GM21360 (cell line): ENCODE measurements at regions not wholly inside any gene's neighbourhood (a gene's known extent, or its start where the extent isn't known, plus 50 kb on each side); places are given as distances from the start of the nearest gene placed in this dataset.

ENCODE experiments used
- ATAC-seq: cut with Tn5 transposase; IDR thresholded peaks from one replicate; pipeline ENCODE4 v1.9.1; 2021; ENCODE audit warnings: mild to moderate bottlenecking, moderate library complexity; ENCODE audit not compliant: unreplicated experiment

DNA sequence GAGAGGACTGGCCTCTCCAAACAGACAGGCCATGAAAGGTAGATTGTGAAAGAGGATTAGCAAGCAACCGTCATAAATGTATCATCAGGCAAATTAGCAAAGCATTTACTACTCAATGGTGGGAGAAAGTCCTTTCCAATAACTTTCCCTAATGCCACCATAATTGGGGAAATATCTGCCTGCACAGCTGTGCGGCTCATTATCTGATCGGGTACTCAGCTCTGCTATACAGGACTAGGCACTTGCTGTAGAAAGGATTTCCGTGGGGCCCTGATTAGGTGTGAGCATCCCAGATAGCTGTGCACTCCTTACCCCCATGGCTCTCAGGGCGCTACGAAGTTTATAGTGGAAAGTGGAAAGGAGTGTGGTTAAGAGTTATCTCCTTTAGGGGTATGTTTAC lies 309.7 kb upstream of the PLET1 start:
- no peak for ATAC-seq

- ATAC-seq = no peak
Measured at GRCh38 chr11:112579282-112579681, 318.6 kb upstream of the PLET1 start.

- no peak for ATAC-seq
Measured at GRCh38 chr11:112580864-112581263, 320.2 kb upstream of the PLET1 start.

DNA sequence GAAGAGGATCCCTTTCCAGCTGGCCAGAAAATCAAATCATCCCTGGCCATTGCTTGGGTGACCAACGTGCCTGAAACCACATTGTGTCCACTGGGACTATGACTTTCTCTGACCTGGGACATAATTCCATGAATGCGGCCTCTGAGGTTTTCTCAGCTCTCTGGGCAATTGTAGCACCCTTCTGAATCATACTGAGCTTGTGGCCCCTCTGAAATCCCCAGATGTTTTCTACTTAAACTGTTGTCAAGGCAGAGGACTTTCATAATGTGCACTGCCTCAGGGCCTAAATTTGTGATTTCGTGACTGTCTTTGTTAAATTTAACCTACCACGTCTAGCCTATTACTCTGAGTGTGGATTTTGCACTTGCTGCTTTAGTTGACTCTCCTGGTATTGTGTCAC lies 321.1 kb upstream of the PLET1 start:
- ATAC-seq = no peak

- ATAC-seq = no peak
Measured at GRCh38 chr11:112582366-112582765, 321.7 kb upstream of the PLET1 start.

- peak; percentile 88 for ATAC-seq
Measured at GRCh38 chr11:112583261-112583893, 322.7 kb upstream of the PLET1 start.

GRCh38 chr11:112584672-112585071 lies 324.0 kb upstream of the PLET1 start:
- no peak for ATAC-seq

- ATAC-seq = no peak
Measured at GRCh38 chr11:112587664-112588063, 327.0 kb upstream of the PLET1 start.

DNA sequence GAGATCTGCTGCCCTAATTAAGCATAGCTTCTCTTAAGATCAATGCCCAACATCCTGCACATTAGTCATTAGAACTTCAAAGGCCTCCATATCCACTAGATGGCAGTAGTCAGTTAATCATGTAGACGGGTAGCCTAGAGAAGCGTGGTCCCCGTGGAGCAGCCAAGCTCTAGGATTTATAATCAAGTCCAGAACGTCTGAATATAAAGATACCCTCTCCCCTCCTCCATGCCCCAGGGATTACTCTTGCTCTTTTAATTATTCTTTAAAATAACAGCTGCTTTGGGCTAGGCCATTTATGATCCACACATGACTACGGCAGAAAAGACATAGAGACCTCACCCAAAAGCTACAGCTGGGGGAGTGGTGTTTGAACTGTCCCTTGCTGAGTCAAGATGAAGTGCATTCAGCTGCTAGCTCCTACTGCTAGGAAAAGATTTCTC lies 327.6 kb upstream of the PLET1 start:
- no peak for ATAC-seq

DNA sequence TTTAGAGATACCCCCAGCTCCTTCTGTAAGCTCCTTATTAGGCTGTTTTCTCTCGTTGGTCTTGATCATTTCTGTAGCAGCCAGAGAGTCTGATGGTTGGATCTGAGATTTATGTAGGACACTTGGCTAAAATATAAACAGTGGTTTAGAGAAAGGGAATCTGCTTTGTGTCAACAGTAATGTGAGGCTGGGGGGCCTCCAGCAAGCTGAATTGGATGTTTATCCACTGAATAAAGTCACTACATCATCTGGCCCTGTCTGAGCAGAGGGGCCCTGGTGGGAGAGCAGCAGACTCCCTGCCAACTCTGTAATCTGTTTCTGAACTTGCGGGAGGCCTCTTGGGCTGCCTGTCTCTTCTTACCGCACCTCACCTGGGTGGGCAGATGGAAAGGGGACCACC lies 328.5 kb upstream of the PLET1 start:
- ATAC-seq = no peak

- ATAC-seq = no peak
Measured at GRCh38 chr11:112590764-112591163, 330.1 kb upstream of the PLET1 start.

DNA sequence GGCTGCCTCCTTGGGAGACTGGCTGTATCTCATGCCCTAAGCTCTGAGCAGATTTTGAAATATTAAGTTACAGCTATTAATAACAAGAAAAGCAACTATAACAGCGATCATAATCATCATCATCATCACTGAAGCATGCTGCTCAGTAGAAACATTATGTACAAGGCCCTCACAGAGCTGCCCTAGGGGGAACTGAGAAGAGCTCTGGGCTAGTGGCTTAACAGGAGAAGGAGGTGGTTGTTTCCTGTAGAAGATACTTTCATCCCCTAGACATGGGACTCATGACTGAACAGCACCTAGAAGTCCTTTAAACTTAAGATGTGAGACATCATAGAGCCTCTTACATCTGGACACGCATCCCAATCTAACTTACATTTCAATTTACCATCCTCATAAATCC lies 332.8 kb upstream of the PLET1 start:
- no peak for ATAC-seq

- ATAC-seq = no peak
Measured at GRCh38 chr11:112596324-112596723, 335.7 kb upstream of the PLET1 start.

DNA sequence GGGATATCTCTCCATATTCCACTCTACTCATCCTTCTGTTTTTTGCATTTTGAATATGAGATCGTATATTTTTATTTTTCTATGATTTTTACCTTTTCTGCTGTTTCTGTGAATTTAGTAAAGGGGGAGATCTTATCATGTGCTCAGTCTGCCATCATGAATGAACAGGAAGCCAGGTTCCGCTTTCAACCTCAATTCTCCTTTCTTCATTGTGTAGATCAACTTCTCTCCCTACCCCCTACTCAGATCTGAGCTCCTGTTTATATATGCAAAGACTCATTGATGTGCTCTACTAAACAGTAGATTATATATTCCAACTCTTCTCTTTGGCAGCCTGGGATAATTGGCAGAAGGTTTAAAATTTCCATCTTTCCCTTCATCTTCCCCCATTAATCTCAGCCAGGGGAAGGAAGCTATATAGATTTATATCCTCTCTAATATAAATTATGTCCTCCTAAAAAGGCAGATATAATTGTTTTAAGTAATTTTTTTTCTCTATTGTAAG lies 336.7 kb upstream of the PLET1 start:
- no peak for ATAC-seq

DNA sequence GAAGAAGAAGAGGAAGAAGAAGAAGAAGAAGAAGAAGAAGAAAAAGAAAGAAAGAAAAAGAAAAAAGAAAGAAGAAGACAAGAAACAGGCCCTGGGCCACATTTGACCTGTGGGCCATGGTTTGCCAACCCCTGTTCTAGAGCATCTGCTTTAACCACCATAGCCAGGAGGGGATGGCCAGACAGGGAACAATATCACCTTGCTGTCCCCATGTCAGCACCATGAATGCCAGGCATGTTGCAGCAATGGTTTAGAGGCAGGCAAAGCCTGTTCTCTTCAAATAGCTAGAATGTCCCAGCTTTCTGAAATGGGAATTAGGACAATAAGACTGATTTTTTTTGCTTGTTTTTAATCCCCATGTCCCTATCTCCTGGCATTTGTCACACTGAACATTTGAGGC lies 338.6 kb upstream of the PLET1 start:
- no peak for ATAC-seq

DNA sequence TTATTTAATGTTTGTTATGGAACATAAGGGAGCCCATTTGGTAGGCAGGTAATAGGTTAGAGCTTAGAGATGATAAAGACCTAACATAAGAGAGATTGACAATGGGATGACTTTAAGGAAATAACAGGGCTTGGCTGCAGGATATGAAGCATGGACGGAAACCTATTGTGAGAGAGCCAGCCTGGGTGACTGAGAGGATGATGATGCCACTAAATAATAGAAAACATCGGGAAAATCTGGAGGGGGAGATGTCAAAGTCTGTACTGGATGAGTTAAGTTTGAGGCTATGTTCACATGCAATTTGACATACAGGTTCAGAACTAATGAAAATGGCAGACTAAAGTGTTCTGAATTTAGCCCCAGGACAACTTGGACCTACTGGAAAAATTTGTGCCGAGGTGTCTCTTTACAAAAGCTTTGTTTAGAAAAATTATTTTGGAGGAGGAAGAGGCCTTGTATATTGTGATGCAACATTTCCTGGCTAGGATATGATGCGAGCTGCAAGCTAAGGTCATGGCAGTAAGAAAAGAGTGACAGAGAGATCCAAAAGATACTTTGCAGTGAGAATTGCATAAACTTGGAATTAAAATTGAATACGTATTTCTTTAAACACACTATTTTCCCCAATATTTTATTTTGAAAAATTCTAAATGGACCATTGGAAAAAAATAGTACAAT lies 339.3 kb upstream of the PLET1 start:
- ATAC-seq = no peak

- ATAC-seq = no peak
Measured at GRCh38 chr11:112605093-112605666, 344.5 kb upstream of the PLET1 start.

DNA sequence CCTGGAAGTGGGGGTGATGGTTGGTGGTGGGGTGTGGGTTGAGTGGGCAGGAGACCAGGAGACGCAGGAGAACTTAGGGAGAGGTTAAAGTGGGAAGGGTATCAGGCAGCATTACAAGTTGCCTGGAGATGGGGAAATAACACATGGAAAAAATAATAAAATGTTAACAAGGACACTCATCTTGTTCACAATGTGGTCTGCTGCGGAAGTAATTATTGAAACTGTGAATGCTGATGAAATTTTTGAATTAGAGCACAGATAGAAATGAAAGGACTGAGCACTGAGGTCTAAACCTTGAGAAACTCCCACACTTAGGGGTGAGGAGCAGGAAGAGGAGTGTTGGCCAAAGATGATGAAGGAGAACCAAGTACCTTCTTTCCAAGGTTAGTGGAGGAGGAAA lies 346.0 kb upstream of the PLET1 start:
- ATAC-seq = no peak

DNA sequence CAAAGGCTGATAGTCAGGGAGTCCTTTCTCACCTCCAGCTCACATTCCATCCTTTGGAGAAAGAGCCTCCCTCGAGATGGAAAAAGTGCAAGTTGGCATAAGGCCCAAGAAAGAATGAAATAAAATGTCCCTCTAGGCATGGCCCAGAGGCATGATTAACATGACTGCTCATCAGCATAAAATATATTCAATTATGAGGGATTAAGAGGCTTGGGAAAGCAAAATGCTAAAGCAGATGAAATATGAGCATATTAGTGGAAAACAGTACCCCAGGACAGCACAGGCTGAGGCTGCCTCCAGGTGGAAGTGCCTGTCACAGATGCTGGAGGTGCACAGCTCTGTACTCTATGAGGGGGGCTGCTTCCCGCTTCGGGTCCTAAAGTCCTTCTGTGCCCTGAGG lies 347.8 kb upstream of the PLET1 start:
- ATAC-seq = no peak

DNA sequence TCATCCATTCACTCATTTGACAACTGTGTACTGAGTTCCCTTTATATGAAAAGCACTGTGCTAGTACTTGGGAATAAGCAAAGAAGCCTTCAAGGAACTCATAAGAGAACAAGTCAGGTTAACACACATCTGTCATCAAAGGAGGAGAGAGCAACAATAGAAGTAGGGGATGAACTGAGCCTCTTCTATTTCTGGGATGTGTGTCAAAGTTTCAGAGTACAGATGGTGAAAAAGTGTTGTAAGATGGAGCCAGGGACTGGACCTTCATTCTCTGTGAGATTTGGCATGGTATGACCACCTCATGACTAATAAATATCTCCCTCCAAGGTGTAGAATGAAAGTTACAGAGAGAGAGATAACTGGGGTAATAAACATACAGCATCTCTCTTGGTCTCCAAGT lies 349.8 kb upstream of the PLET1 start:
- no peak for ATAC-seq

- no peak for ATAC-seq
Measured at GRCh38 chr11:112610996-112611750, 350.0 kb upstream of the NCAM1 start.

DNA sequence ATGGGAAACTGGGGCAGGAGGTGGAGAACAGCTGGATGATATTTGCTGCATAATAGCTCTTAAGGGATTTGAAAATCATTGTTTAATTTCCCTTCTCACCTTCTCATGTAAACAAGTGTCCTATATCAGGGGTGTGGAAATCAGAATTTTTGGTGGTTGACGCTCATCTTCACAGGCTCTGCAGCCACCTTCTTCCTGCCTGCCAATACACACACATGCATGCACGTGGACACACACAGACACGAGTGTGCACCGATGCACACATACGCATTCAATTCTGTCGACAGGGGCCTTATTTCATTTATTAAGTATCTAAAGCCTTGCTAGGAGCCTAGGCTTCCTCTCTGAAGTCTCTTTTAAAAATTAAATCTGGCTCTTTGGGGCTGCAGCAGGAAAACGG lies 349.4 kb upstream of the NCAM1 start:
- no peak for ATAC-seq
